Fibroblast of the aortic adventitia (primary cell): ENCODE measurements at regions not wholly inside any gene's neighbourhood (a gene's known extent, or its start where the extent isn't known, plus 50 kb on each side); places are given as distances from the start of the nearest gene placed in this dataset.

Experiments
- DNase-seq: peaks from one replicate; pipeline ENCODE4 v3.0.0-alpha.2; 2010; ENCODE audit warnings: low read depth
- H3K4me3 ChIP-seq: 2 replicates; pipeline ENCODE4 v1.5.1; 2011; ENCODE audit warnings: low read depth, mild to moderate bottlenecking, control low read depth, low read length, moderate library complexity
- CTCF ChIP-seq: IDR thresholded peaks from 2 replicates; pipeline ENCODE4 v1.5.1; 2011; ENCODE audit warnings: mild to moderate bottlenecking, low read length, control low read depth, inconsistent platforms; ENCODE audit not compliant: insufficient read depth

- no peak overlapping the region for H3K4me3 ChIP-seq
- no peak for TF ChIP-seq CTCF
- DNase-seq, result no peak
Observed at GRCh38 chr17:69812240-69812837, 262.7 kb upstream of the KCNJ16 start.

- TF ChIP-seq CTCF, result no peak
- no peak for DNase-seq
Observed at GRCh38 chr17:69814031-69814430, 261.0 kb upstream of the KCNJ16 start.

GRCh38 chr17:69815406-69815805 lies 259.6 kb upstream of the KCNJ16 start:
- no peak overlapping the region for H3K4me3 ChIP-seq
- TF ChIP-seq CTCF, result no peak
- no peak for DNase-seq

More at GRCh38 chr17:69814031-69814430, 261.0 kb upstream of the KCNJ16 start:
- H3K4me3 ChIP-seq, result no peak overlapping the region

GRCh38 chr17:69818467-69818866 lies 256.6 kb upstream of the KCNJ16 start:
- DNase-seq, result peak; percentile 34
- no peak overlapping the region for H3K4me3 ChIP-seq
- no peak for TF ChIP-seq CTCF

GRCh38 chr17:69819316-69820087 lies 255.5 kb upstream of the KCNJ16 start:
- no peak for TF ChIP-seq CTCF
- H3K4me3 ChIP-seq, result no peak overlapping the region
- DNase-seq, result peak; percentile 56

- TF ChIP-seq CTCF, result no peak
- H3K4me3 ChIP-seq, result no peak overlapping the region
- DNase-seq, result no peak
Observed at GRCh38 chr17:69820876-69821473, 254.1 kb upstream of the KCNJ16 start.
